NCI-H1930 (cell line): ENCODE measurements at regions not wholly inside any gene's neighbourhood (a gene's known extent, or its start where the extent isn't known, plus 50 kb on each side); places are given as distances from the start of the nearest gene placed in this dataset.

Experiments
- DNase-seq, 2 experiments: peaks; one replicate each; lab custom pipeline; 2025; lab: John Stamatoyannopoulos, UW

GRCh38 chr15:56868170-56868569 lies 50.3 kb upstream of the TCF12 start:
- DNase-seq, result no peak

DNA sequence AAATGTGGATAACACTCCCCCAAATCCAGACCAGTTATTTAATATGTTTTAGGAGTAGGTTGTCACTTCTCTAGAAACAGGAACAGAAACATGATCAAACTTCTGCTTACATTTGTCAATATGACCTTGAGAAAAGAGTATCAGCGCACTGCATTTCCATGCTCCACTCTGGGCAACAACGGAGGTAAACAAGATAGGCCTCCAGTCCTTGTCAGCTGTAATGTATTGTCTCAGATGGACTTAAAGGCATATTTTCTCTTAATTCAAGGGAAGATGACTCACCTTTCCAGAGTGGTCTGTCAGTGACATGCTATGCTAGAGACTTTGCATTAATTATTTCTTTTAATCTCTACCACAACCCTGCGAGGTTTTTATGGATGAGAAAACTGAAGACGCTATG lies 51.6 kb upstream of the TCF12 start:
- no peak for DNase-seq

- DNase-seq, result no peak
Observed at GRCh38 chr15:56857828-56858227, 60.6 kb upstream of the TCF12 start.

GRCh38 chr15:56856934-56857333 lies 61.5 kb upstream of the TCF12 start:
- no peak for DNase-seq

GRCh38 chr15:56844892-56845291 lies 73.6 kb upstream of the TCF12 start:
- no peak for DNase-seq

- no peak for DNase-seq
Observed at GRCh38 chr15:56844471-56844870, 74.0 kb upstream of the TCF12 start.

- DNase-seq, result no peak
Observed at GRCh38 chr15:56839641-56840040, 78.8 kb upstream of the TCF12 start.

DNA sequence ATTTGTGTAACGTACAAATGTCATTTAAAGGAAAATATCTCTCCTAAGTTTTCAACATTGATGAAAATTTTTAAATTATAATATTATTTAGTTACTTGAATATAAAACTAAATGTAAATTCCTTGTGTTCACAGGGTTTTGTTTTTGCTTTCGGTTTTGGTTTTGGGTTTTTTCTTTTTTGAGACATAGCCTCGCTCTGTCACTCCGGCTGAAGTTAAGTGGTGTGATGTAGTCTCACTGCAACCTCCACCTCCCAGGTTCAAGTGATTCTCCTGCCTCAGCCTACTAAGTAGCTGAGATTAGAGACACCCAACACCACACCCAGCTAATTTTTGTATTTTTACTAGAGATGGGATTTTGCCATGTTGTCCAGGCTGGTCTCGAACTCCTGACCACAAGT lies 79.3 kb upstream of the TCF12 start:
- DNase-seq, result no peak

GRCh38 chr15:56838085-56838484 lies 80.4 kb upstream of the TCF12 start:
- DNase-seq, result no peak

DNA sequence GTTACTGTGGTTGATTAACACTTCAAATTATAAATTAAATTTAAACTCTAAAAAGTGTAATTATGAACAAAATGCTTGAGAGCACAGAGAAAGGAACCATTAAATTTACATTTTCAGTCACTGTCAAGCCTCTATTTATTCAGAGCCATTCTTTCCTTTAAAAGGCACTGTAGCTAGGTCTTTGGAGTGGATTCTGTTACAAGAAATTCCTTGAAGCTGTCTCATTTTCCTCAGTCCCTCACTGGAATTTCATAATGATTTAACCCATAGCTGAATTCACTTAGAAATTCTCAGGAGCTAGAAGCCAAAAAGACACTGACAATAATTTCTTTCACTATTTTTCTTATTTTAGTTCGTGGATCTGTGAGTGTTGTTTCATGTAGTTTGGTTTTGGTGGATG lies 81.2 kb upstream of the TCF12 start:
- no peak for DNase-seq

GRCh38 chr15:56835718-56836171 lies 82.7 kb upstream of the TCF12 start:
- no peak for DNase-seq

DNA sequence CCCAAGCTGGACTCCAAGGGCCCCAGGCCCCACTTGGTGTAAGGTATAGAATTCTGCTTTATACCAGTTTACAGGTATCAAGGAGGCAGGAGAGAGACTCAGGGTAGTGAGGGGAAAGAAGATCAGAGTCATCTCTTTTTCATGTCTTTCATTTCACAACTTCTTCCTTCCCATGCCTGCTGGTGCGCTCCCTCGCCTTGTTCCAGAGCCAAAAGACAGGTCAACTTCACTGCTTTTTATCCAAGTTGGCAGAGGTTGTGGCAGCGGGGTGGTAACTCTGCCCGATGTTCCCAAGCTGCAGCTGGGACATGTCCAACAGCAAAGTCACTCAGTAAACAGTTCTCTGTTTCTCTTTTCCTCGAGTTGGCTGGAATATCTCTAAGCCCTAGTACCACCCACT lies 86.3 kb upstream of the TCF12 start:
- DNase-seq, result no peak

DNA sequence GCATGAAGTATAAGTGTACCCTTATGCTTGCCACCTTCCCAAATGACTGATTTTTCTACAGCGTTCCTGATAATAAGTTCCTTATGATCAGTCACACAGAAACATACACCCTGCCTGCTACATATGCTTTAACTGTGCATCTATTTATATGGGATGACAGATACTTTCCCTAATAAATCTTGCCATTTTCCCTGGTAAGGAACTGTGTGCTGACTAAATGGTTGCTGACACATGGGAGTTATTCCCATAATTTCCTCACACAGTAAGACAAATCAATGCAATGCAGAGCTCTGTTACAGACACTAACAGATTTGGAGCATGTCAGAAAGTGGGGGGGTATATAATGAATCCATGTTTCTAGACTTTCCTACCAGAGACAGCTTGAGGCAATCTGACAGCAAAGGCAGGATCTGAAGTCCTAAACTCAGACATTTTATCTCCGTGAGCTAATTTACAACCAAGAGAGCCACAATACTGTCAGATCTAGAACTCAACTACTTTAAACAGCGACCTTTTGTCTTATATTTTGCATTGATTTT lies 86.9 kb upstream of the TCF12 start:
- DNase-seq, result no peak

DNA sequence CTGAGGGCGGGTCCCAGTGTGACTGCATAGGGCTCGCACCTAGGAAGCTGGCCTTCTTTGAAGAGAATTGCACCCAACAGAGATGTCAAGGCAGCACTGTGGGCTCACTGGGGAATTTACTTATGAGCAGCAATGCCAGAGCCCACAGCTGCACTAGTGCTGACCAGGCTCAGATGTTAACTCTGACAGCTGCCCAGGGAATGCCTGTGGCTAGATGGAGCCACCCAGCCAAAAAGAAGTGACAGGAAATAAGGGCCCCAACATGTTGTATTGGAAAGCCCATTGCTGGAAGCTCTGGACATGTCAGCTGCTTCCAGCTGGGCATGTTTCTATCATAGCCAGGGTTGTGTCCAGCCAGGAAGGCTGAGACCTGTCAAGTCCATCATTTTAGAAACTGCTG lies 90.9 kb upstream of the ZNF280D start:
- no peak for DNase-seq

DNA sequence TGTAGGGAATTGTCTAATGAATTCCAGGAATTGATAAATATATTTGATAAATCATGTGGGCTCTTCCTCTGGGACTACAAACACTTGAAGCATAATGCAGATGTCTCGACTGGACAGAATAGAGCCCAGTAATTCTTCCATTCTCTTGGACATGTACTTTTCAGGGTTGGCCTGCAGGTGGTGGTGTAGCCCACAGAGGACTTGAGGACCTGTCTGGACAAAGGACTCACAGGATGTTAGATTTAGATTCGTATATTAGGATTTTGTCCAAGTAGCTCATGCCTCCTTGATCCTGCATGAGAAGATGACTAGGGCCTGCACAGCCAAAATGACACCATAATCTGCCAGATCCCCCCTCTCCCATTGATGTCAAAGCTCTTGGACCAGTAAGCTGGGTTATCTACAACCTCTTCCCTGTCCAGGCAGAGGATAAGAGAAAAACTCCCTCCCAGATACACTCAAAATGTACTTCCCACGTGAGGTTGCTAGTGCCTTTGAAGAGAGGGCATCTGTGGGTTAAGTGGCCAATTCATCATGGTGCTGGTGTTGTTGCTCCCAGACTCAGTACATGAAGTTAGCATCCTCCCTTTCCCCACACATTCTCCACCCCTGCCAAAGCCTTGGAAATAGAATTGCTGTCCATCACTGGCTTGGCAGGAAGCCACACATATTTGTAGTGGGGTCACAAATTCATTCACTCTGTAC lies 88.6 kb upstream of the ZNF280D start:
- peak in 1 of 2 experiments; percentile 1 for DNase-seq

DNA sequence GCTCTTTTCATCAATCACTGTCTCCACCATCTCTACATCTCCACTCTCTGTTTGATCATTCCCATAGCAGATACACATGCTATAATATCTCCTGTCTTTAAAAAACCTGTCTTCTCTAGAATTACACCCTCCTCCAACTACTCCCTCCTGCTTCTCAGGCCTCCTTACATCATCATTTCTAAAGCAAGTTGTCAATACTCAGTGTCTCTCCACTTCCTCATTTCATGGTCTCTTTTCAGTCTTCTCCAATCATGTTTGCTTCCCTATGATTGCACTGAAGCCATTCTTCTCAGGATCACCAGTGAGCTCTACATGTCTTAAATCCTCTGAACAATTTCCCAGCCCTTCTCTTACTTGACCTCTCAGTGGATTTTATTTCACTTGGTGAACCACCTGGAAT lies 87.0 kb upstream of the ZNF280D start:
- DNase-seq, result no peak

DNA sequence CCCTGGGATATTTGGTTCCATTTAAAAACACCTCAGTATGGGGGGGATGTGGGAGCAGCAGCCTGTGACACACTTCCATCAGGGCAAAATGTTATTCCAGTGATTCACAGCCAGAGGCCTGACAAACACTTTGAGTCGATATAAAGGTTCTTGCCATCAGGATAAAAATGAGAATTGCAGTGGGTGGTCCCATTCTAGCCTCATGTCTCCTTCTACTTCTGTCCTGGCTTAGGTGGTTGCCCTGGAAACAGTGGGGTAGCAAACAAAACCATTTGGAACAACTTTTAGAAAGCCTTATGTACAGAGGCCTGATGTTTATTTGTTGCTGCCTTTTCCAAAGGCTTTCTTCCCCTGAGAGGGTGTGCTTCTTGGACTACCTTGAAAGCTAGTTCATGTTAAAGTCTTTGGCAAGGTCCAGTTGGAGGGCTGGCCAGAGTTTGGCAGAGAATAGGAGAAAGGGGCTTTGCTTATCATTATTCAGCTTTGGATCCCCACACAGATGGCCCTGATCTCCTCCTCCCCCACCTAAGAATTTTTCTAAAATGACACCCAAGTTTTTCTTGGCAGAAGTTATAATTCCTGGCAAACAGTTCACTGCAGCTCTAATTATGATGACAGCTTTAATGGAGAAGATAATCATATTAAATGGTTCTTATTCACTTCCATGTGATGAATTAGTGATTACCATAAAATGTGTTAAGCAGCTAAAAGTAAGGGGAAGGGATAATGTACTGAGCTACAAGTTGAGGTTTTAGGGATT lies 84.2 kb upstream of the ZNF280D start:
- no peak for DNase-seq

GRCh38 chr15:56816781-56817180 lies 83.5 kb upstream of the ZNF280D start:
- no peak for DNase-seq

- no peak for DNase-seq
Observed at GRCh38 chr15:56815247-56815646, 81.9 kb upstream of the ZNF280D start.

DNA sequence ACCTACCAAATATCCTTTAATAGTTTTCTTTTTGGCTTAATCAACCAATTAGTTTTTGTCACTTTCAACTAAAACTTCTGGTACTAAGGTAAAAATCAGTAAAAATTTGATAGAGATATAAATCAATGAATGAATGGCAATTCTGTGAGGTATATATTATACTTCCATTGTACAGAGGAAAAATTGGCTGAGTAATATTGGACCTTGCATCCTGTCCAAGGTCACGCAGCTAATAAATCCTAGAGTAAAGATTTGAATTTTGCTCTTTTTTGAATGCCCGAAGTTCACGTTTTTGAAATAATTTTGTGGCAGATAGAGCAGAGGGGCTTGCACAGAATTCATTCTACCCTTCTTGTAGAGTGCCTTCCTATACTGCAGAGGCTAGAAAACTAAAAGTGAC lies 81.1 kb upstream of the ZNF280D start:
- DNase-seq, result no peak

DNA sequence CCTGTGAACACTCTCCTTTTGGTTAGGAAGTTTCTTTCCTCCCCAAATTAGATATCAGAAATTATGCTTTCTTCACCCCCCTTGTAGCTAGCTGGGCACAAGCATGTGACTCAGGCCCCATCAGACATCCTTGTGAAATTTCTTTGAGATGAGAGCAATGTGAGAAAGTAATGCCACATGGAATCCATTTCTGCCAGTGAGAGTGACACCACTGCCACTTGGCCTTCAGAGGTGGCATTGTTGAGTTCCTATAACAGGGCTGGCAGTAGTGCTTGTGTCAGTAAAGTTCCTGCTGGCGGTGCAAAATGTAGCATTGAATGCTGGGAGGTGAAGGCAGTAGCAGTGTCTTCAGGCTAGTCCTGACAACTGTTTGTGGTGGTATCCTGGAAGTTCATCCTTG lies 80.7 kb upstream of the ZNF280D start:
- DNase-seq, result no peak

GRCh38 chr15:56812961-56813360 lies 79.7 kb upstream of the ZNF280D start:
- DNase-seq, result no peak

DNA sequence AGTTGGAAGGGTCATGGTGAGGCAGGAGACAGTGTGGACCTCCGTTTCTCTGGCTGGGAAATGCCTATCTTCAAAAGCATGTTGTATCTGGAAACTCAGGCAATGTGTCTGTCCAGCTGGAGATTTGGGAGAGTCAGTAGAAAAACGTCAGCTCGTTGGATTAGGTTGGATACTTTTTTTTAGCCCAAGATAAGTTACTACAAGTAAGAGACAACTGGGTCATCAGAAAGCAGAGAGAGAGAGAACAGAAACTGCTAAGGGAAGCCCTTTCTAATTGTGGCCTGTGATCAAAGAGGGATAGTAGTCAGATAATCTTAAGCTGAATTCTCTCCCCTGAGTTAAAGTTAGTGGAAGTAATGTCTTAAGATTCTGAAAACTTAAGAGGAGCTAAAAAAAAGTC lies 78.9 kb upstream of the ZNF280D start:
- DNase-seq, result no peak
